D721Med (cell line): ENCODE measurements at regions not wholly inside any gene's neighbourhood (a gene's known extent, or its start where the extent isn't known, plus 50 kb on each side); places are given as distances from the start of the nearest gene placed in this dataset.

Source experiments
- DNase-seq: peaks from one replicate; pipeline ENCODE4 v3.0.0; 2011; ENCODE audit warnings: low spot score; ENCODE audit not compliant: insufficient read length
- FAIRE-seq: peaks from 2 replicates; lab custom pipeline; 2011; peaks lifted over from hg19 to GRCh38; lab: Jason Lieb, UNC
- TF ChIP-seq, protein P1 (sequence below): IDR thresholded peaks from 2 replicates; pipeline ENCODE4 v1.5.1; 2012; ENCODE audit warnings: mild to moderate bottlenecking, control low read depth; ENCODE audit not compliant: insufficient read depth; ENCODE audit errors: missing control alignments

DNA sequence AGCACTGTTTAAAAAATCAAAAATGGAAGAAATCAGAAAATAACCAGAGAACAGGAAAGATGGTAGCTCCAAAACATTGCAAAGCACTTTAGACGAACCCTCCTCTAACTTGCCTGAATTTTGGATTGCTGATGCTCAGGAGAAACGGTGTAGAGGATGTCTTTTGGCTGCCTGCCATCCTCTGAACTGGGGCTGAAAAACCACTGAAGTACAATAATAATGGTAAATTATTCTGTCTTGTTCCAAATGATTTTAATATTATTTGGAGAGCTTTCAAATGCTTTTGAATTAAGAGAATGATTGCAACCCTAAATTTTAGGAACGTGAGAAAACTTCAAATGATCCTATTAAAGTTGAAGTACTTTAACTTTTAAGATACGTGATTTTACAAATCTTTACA is 167.3 kb upstream of the SLC13A1 start:
- DNase-seq (no peak), FAIRE-seq (no peak)
- TF ChIP-seq, protein P1, sequence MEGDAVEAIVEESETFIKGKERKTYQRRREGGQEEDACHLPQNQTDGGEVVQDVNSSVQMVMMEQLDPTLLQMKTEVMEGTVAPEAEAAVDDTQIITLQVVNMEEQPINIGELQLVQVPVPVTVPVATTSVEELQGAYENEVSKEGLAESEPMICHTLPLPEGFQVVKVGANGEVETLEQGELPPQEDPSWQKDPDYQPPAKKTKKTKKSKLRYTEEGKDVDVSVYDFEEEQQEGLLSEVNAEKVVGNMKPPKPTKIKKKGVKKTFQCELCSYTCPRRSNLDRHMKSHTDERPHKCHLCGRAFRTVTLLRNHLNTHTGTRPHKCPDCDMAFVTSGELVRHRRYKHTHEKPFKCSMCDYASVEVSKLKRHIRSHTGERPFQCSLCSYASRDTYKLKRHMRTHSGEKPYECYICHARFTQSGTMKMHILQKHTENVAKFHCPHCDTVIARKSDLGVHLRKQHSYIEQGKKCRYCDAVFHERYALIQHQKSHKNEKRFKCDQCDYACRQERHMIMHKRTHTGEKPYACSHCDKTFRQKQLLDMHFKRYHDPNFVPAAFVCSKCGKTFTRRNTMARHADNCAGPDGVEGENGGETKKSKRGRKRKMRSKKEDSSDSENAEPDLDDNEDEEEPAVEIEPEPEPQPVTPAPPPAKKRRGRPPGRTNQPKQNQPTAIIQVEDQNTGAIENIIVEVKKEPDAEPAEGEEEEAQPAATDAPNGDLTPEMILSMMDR: no peak

DNA sequence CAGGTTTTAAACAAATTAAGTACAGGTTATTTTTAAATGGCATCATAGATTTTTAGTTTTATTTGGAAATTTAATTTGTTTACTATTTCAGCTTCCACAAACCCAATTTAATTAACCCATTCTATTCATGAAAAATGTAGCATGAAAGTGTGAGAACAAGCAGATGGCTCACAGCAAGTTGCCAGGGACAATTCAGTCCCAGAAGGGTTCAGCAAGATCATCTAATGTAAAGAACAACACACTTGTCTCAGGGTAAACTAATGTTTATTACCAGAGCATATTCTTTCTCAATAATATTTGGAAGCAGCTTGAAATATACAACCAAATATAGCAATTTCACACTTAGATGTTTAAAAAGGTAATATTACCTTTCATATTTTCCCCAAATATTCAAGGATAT is 166.9 kb upstream of the SLC13A1 start:
- DNase-seq (no peak), FAIRE-seq (no peak)
- TF ChIP-seq, protein P1: no peak

DNA sequence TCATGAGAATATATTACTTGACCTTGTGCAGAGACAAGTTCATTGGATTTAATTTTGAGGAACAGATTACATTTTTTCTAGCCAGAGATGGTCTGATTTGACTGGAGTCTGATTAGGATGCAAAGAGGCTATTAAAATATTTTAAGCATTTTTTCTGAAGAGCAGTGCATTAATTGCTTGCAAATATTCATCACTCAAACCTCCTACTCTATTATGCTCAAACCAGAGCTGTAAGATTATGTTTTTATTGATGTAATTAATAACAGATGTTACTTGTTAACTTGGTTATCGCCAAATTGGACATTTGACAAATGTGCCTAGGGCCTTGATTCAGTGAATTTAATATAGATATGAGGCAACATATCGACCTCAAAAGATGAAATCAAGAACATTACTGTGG is 160.9 kb upstream of the SLC13A1 start:
- peak; percentile 48 for FAIRE-seq
- no peak for DNase-seq
- TF ChIP-seq, protein P1: no peak

DNA sequence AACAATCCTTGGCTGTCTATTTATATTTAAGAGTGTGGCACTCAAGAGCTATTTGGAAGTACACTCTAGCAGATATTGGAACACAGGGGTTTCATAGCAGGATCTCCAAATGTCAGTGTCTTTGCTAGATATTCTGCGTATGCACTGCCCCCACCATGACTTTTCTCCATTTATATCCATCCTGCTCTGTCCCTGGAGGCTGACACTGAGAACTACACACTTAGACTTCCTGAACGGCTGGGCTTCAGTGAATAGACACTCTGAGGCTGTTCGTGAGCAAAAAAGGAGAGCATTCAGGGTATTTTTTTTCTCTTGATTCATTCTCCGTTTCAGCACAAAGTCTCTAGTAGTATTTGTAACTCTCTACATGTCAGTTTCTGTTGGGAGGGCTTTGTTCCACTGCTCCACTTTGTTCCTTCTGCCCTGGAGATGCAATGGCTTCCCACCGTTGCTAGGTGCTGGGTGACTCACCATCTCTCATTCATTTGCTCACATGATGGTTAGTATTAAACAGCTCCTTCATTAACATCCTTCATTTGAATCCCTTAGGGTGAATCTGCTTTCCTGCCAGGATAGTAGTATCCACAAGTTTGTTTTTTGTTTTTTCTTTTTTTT is 155.9 kb upstream of the SLC13A1 start:
- DNase-seq: no peak
- TF ChIP-seq, protein P1: no peak
- no peak for FAIRE-seq

DNA sequence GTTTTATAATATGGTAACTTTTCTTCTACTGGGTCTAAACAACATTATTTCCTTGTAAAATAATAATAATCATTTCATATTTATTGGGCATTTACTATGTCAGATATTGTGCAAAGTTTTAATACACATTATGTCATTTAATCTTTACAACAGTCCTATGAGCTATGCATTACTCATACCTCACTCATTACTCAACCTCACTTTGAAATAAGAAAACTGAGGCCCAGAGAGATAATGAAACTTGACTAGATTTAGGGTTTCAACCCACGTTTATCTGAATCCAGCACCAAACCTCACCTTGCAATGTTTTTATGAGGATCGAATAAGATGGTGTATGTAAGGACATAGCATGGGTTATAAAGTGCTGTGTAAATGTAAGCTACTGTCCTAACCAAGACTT is 153.2 kb upstream of the SLC13A1 start:
- FAIRE-seq: no peak
- TF ChIP-seq, protein P1: no peak
- DNase-seq: no peak

DNA sequence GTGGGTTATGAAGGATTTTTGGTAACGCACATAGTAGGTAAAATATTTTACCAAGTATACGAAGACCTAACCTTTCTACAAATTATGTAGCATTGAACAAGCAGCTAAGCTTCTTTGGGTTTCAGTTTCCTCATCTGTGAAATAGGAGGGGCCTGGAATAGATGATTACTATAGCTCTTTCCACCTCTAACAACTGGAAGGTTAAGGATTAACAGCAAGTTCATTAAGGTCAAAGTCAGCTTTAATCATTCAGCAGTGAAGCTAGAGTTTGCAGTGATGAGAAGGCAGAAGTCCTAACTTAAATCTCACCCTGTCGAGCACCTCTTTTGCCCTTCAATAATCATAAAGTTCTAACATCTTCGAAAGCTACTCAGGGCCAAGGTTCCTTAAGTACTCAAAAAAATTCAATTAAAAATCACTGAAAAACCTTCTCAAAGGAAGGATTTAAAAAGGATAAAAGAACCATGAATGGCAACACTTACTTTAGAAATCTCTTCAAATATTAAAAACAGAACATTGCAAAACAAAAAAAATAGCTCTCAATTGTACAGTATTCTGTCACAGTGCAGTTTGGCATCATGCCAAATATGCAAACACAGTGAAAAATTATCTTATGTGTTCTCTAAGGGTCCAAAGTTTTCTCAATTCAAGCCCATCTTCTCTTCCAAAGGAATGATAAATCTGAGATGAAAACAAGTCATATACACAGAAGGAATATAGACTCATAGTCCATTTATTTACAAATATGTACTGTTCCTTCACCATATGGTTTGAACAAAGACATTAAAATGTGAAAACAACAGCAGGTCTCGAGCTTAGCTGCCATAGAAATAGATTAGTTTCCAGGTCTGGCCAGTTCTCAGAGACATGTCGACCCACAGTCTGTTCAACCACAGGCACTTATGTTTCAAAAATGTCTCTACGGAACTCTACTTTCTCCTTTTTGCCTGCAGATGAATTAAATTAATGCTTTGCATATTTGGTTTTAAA is 152.0 kb upstream of the SLC13A1 start:
- DNase-seq: no peak
- TF ChIP-seq, protein P1: no peak
- peak; percentile 21 for FAIRE-seq
